Ishikawa (cell line): ENCODE measurements at regions not wholly inside any gene's neighbourhood (a gene's known extent, or its start where the extent isn't known, plus 50 kb on each side); places are given as distances from the start of the nearest gene placed in this dataset.

Source experiments
- CEBPB ChIP-seq: IDR thresholded peaks from 2 replicates; pipeline ENCODE4 v1.6.1; 2012
- CREB1 ChIP-seq: IDR thresholded peaks from 2 replicates; pipeline ENCODE4 v1.6.1; 2012; ENCODE audit warnings: low read depth
- EGR1 ChIP-seq: IDR thresholded peaks from 2 replicates; pipeline ENCODE4 v1.6.1; 2012
- EP300 ChIP-seq: IDR thresholded peaks from 2 replicates; pipeline ENCODE4 v1.6.1; 2012; ENCODE audit warnings: borderline replicate concordance
- FOXM1 ChIP-seq: IDR thresholded peaks from 2 replicates; pipeline ENCODE4 v1.6.1; 2012; ENCODE audit warnings: low read depth, borderline replicate concordance
- NFIC ChIP-seq: IDR thresholded peaks from 2 replicates; pipeline ENCODE4 v1.6.1; 2012
- RAD21 ChIP-seq: IDR thresholded peaks from 2 replicates; pipeline ENCODE4 v1.6.1; 2012; ENCODE audit warnings: low read depth
- TAF1 ChIP-seq: IDR thresholded peaks from 2 replicates; pipeline ENCODE4 v1.6.1; 2012; ENCODE audit warnings: low read depth, mild to moderate bottlenecking
- TCF12 ChIP-seq: IDR thresholded peaks from 2 replicates; pipeline ENCODE4 v1.6.1; 2012; ENCODE audit warnings: low read depth
- TEAD4 ChIP-seq: IDR thresholded peaks from 2 replicates; pipeline ENCODE4 v1.6.1; 2012
- YY1 ChIP-seq: IDR thresholded peaks from 2 replicates; pipeline ENCODE4 v1.6.1; 2012; ENCODE audit warnings: low read depth
- ZBTB7A ChIP-seq: IDR thresholded peaks from 2 replicates; pipeline ENCODE4 v1.6.1; 2012; ENCODE audit warnings: low read depth
- TF ChIP-seq, protein P1 (sequence below): IDR thresholded peaks from 2 replicates; pipeline ENCODE4 v1.6.1; 2012; ENCODE audit warnings: low read depth, mild to moderate bottlenecking
- TF ChIP-seq, protein P2 (sequence below): IDR thresholded peaks from 2 replicates; pipeline ENCODE4 v1.6.1; 2012
- TF ChIP-seq, protein P3 (sequence below): IDR thresholded peaks from 2 replicates; pipeline ENCODE4 v1.6.1; 2012

DNA sequence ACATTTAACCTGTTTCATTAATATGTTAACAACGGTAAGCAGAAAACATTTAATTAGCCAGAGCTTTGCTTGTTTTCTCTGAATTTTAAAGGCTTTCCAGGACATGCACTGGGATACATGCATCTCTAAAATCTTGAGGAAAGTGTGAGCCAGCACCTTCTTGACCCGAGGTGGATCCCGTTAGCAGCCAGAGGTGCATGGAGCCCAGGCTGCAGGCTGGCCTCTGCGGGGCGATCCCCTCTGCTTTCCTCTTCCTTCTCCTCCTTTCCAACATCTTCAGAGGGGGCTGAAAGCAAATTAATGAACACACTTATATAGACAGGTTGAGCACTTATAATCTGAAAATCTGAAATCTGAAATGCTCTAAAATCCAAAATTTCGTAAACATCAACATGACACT is 128.7 kb upstream of the CST7 start:
- TF ChIP-seq, protein P1, sequence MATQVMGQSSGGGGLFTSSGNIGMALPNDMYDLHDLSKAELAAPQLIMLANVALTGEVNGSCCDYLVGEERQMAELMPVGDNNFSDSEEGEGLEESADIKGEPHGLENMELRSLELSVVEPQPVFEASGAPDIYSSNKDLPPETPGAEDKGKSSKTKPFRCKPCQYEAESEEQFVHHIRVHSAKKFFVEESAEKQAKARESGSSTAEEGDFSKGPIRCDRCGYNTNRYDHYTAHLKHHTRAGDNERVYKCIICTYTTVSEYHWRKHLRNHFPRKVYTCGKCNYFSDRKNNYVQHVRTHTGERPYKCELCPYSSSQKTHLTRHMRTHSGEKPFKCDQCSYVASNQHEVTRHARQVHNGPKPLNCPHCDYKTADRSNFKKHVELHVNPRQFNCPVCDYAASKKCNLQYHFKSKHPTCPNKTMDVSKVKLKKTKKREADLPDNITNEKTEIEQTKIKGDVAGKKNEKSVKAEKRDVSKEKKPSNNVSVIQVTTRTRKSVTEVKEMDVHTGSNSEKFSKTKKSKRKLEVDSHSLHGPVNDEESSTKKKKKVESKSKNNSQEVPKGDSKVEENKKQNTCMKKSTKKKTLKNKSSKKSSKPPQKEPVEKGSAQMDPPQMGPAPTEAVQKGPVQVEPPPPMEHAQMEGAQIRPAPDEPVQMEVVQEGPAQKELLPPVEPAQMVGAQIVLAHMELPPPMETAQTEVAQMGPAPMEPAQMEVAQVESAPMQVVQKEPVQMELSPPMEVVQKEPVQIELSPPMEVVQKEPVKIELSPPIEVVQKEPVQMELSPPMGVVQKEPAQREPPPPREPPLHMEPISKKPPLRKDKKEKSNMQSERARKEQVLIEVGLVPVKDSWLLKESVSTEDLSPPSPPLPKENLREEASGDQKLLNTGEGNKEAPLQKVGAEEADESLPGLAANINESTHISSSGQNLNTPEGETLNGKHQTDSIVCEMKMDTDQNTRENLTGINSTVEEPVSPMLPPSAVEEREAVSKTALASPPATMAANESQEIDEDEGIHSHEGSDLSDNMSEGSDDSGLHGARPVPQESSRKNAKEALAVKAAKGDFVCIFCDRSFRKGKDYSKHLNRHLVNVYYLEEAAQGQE: no peak
- TF ChIP-seq TAF1: no peak
- TF ChIP-seq, protein P2, sequence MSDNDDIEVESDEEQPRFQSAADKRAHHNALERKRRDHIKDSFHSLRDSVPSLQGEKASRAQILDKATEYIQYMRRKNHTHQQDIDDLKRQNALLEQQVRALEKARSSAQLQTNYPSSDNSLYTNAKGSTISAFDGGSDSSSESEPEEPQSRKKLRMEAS: no peak
- TF ChIP-seq NFIC: no peak
- no peak for TF ChIP-seq TEAD4
- TF ChIP-seq TCF12: no peak
- TF ChIP-seq RAD21: no peak
- TF ChIP-seq EGR1: no peak
- no peak for TF ChIP-seq FOXM1
- TF ChIP-seq CREB1: no peak
- TF ChIP-seq, protein P3, sequence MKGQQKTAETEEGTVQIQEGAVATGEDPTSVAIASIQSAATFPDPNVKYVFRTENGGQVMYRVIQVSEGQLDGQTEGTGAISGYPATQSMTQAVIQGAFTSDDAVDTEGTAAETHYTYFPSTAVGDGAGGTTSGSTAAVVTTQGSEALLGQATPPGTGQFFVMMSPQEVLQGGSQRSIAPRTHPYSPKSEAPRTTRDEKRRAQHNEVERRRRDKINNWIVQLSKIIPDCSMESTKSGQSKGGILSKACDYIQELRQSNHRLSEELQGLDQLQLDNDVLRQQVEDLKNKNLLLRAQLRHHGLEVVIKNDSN: no peak
- no peak for TF ChIP-seq CEBPB
- no peak for TF ChIP-seq EP300
- TF ChIP-seq ZBTB7A: no peak
- TF ChIP-seq YY1: no peak

DNA sequence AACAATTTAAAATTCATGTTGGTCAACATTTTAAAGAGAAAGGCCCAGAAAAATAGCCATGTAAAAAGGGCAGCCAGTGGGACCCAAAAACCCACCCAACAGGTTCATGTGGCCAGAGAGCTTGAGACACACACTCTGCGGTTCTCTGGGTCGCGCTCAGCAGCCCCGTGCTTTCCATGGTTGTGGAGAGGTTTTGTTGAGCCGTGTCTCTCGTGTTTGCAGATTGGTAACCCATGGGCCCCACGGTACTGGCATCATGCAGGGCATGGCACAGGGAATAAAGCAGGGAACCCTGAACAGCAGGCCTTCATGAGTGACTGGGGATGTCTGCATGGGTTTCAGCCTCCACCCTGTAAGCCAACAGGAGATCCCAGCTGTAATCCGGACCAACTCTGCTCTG is 127.7 kb upstream of the CST7 start:
- TF ChIP-seq, protein P2: no peak
- TF ChIP-seq RAD21 (no peak), YY1 (no peak), TCF12 (no peak), EGR1 (no peak), TAF1 (no peak), EP300 (no peak), CREB1 (no peak), ZBTB7A (no peak), NFIC (no peak), CEBPB (no peak), TEAD4 (no peak), FOXM1 (no peak)
- TF ChIP-seq, protein P3: no peak
- TF ChIP-seq, protein P1: no peak

DNA sequence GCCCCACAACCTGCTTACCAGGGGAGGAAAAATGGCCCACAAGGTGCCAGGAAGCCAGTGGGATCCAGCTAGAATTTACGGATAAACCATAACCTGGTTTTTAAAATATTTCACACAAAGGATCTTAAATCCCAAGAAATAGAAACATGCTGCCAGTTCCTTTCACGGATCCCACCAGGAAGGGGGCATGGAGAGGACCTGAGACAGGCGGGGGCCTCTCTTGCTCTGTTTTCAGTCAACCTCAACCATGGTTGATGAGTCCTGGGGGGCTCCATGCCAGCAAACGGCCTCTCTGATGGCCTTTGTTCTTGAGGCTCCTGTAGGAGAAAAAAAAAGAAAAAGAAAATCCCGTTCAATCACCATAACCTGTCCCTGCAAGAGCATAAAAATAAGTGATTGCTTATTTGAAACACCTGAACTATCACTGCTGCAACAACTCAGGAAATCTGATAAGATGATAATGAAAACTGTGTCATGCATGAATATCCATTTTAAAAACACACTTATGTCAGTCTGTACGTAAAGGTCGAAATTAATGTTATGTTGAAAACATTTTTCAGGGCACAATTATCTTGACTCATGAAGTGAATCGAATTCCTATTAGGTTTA is 125.8 kb upstream of the CST7 start:
- TF ChIP-seq EP300 (no peak), TCF12 (no peak), TAF1 (no peak), RAD21 (no peak), NFIC (no peak), FOXM1 (no peak), TEAD4 (no peak), YY1 (no peak), EGR1 (no peak), CEBPB (no peak), CREB1 (no peak), ZBTB7A (no peak)
- TF ChIP-seq, protein P3: no peak
- TF ChIP-seq, protein P1: no peak
- TF ChIP-seq, protein P2: no peak
